OCI-M1 (cell line): ENCODE measurements at regions not wholly inside any gene's neighbourhood (a gene's known extent, or its start where the extent isn't known, plus 50 kb on each side); places are given as distances from the start of the nearest gene placed in this dataset.

Source experiments
- DNase-seq: peaks from one replicate; lab custom pipeline; 2025; lab: John Stamatoyannopoulos, UW

- no peak for DNase-seq
Observed at GRCh38 chr1:199333180-199333579, 694.3 kb upstream of the NR5A2 start.

DNA sequence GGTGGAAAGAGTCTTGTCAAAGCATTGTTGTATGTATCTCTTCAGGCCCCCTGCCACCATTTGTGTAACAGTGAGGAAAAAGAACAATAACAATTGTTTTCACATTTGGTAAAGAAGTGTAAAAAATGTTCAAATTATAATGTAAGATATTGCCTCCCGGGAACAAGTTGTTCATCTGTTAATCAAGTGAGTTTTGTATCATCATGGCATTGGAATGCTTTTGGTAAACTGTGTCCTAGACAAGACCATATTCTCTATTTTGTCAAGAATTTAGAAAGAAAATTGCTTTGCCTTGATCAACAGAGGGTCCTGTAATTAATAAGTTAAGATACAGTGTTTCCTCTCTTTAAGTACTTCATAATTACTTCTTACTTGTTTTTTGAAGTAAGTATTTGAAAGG, 692.0 kb upstream of the NR5A2 start:
- DNase-seq, result no peak

DNA sequence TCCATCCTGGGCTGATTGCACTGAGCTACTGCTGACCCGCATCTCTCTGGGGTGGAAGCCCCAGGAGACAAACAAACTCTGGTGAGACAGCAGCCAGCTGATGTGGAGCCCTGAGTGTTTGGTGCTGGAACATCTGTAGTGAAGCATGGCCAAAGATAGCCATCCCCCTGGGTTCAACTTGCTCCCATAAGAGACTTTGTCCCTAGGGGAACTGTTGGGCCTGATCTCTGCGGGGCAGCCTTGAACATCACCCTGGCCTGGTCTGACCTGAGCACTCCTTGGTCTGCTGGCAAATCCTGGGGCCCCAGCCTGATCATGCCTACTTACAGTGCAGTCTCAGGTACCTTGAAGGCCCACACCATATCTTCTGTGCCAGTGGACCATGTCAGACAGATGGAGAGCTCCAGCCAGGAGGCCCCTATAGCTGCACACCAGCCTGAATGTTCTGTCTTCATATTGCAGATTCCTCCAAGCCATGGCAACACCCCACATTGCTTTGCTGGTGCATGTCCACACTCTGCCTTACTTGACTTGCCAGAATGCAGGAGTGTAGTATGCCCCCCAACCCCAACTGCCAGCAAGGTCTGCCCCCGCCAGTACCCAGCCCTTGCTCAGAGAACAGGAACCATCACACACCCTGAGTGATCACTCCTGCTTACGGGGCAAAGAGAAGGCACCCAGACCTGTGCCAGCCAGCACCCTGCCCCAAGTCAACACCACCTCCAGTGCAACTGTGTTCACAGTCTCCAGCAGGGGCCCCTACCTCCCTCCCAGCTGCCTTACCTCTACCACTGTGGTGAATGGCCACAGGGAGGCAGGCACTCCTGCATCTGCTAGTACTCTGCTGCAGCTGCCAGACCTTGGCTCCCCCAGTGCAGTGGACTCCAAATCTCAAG, 690.5 kb upstream of the NR5A2 start:
- no peak for DNase-seq

- DNase-seq, result no peak
Observed at GRCh38 chr1:199338760-199339159, 688.8 kb upstream of the NR5A2 start.

GRCh38 chr1:199352351-199352750, 675.2 kb upstream of the NR5A2 start:
- DNase-seq, result no peak

- no peak for DNase-seq
Observed at GRCh38 chr1:199353906-199354305, 673.6 kb upstream of the NR5A2 start.

GRCh38 chr1:199356561-199356960, 670.9 kb upstream of the NR5A2 start:
- DNase-seq, result no peak

- no peak for DNase-seq
Observed at GRCh38 chr1:199357599-199357998, 669.9 kb upstream of the NR5A2 start.

- DNase-seq, result no peak
Observed at GRCh38 chr1:199362996-199363395, 664.5 kb upstream of the NR5A2 start.

DNA sequence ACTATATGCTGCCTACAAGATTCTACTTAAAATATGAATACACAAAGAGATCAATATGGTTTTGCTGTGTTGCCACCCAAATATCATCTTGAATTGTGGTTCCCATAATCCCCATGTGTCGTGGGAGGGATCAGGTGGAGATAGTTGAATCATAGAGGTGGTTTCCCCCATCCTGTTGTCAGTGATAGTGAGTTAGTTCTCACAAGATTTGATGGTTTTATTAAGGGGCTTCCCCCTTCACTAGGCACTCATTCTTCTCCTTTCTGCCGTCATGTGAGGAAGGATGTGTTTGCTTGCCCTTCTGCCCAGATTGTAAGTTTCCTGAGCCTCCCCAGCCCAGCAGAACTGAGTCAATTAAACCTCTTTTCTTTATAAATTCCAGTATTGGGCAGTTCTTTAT, 654.4 kb upstream of the NR5A2 start:
- DNase-seq, result no peak

- no peak for DNase-seq
Observed at GRCh38 chr1:199377211-199377610, 650.3 kb upstream of the NR5A2 start.

- DNase-seq, result no peak
Observed at GRCh38 chr1:199383793-199384192, 643.7 kb upstream of the NR5A2 start.

- no peak for DNase-seq
Observed at GRCh38 chr1:199394856-199395255, 632.7 kb upstream of the NR5A2 start.

DNA sequence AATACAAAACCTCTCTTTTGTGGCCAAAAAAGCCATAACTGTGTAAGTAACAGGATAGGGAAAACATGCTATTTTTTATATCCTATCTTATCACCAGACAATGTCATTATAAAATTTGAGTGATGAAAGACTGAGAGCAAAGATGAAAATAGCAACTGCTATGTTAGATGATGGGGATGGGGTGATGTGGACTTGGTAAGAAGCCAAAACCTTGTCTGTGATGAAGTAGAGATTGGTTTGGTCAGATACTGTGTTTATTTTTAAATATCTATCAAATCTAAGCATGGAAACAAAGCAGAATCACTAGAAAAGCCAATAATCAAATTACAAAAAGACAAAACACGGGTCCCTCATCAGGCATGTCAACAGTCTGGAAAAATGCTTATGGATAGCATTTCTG, 631.1 kb upstream of the NR5A2 start:
- DNase-seq, result peak; percentile 50

GRCh38 chr1:199399996-199400724, 627.4 kb upstream of the NR5A2 start:
- peak; percentile 59 for DNase-seq

DNA sequence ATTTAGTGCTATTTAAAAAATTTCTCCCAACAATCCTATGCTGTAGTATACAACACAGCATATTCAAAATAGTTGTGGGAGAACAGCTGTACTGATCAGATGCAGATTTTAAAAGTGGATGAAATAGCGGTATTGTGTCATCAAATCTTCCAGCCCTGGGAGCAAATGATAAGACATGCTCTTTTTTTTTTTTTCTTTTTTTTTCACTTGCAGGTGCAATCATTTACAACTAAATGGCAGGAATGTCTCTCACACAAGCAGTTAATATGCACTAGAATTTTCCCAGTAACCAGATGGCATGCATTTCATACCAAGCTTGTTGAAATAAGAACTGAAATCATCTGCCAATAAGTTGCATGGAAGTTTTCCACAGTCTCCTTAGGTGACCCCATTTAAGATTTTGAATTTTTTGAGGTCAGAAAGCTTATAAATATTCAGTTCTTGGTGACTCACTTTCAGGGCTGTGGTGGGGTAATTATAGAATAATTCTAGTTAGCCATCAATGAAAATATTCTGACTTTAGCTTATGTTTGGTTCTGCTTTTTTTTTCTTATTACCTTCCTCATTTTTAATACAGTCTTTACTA, 623.9 kb upstream of the NR5A2 start:
- DNase-seq, result peak; percentile 69

DNA sequence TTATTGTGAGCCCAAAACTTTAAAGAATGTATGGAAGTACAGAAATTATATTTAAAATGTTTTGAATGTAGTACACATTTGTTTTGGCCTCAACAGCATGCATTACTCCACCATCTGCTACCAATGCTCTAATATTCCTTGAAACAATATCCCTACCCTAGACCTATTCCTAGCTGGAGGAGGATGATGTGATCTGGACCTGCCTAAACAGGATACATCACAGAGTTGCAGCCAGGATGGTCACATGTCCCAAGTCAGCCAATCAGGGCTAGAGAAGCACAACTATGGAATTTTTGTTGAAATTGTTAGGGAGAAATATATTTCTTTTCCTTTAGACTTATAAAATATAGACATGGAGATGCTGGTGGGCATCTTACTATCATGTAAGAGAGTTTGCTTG, 623.3 kb upstream of the NR5A2 start:
- DNase-seq, result no peak

- no peak for DNase-seq
Observed at GRCh38 chr1:199404976-199405375, 622.5 kb upstream of the NR5A2 start.

- no peak for DNase-seq
Observed at GRCh38 chr1:199405634-199406196, 621.8 kb upstream of the NR5A2 start.

GRCh38 chr1:199410462-199410861, 617.0 kb upstream of the NR5A2 start:
- DNase-seq, result no peak

DNA sequence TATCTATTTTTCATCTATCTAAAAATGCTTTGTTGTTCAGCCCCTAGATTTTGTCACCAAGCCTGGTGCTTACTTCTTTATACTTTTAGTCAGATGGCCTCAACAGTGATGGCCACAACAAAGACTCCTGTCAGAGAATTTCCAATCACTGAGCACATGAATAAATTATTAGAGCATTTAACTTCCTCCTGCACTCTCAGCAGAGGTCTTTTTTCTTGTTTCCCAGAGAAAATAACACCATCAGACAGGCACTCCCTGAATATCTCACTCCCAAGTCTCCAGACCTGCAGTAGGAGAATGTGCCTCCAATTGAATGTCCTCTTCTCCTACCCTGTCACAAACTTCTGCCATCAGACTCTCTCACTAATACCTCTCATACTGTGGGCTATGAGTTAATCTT, 616.0 kb upstream of the NR5A2 start:
- DNase-seq, result no peak

DNA sequence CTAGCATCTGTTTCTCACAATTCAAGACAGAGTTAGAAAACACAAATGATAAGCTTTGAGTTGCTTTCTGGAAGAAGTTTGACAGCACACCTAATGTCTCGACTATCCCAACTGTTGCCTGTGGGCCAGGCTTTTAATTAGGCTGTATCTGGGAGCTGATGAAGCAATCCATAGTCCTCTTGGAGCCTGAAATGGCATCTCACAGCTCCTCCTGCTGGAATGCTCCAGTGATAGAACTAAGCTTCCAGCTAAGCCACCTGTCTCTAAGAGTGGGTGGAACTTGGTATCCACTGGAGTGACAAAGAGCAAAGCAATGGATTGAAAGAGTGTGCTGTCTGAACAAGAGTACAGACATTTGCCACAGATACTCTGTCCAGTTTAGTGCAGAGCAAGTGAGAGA, 605.3 kb upstream of the NR5A2 start:
- peak; percentile 59 for DNase-seq

DNA sequence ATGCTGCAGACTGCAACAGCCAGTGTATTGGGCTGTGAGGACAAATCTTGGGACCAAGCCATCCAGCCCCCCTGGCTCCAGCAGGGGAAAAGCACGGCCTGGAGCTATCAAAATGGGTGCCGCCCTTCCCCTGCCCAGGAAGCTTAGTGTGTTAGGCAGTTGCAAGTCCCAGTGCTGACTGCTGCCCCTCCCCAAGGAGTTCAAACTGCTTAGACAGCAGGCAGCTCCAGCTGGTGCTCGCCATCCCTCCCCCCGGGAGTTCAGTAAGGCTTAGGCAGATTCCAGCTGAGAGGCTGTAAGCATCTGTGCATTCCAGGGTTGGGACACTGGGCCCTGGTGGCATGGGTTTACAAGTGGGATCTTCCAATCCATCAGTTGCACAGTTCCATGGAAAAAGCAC, 579.6 kb upstream of the NR5A2 start:
- no peak for DNase-seq
